HG02870 (cell line): ENCODE measurements at regions not wholly inside any gene's neighbourhood (a gene's known extent, or its start where the extent isn't known, plus 50 kb on each side); places are given as distances from the start of the nearest gene placed in this dataset.

Experiments used
- ATAC-seq: cut with Tn5 transposase; IDR thresholded peaks from one replicate; pipeline ENCODE4 v1.9.1; 2021; ENCODE audit warnings: mild to moderate bottlenecking, moderate library complexity; ENCODE audit not compliant: unreplicated experiment

DNA sequence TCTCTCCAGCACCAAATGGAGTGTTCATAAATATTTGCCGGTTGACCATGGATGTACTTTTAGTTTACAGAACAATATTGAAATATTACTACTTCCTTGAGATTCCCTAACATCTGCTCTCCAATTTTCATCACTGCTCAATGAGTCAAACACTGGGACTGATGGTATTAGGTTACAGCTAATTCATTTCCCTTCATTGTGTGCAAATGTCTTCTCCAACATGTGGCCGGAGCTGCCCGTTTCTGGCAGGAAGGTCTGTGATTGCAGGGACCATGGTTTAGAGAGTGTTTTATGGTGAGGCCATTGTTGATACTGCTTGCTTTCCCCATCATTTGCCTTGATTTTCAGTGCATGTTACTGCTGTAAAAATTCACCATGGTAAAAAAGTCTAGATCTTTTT lies 209.3 kb downstream of the HS3ST3B1 start:
- ATAC-seq, result no peak

- ATAC-seq, result no peak
These were observed 207.3 kb downstream of the HS3ST3B1 start for GRCh38 chr17:14508156-14508555.

- ATAC-seq, result no peak
These were observed 205.5 kb downstream of the HS3ST3B1 start for GRCh38 chr17:14506364-14506763.

GRCh38 chr17:14505606-14506005 lies 204.7 kb downstream of the HS3ST3B1 start:
- no peak for ATAC-seq

DNA sequence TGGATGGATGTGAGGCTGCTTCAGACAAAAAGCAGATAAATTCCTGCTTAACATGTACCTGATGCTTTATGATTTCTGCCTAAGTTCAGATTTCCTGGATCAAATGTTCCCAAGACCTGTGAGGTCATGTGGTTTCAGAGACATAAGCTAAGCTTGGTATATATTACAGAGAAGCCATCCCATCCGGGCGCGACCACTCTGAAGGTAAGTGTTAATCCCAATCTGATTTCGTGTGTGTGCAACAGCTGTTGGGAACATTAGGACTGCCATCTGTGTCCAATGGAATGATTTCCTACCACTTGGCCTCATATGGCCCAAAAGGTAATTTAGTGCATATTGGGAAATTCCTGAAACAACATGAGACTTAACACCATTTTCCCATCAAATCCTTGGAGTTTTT lies 199.1 kb downstream of the HS3ST3B1 start:
- no peak for ATAC-seq

GRCh38 chr17:14498812-14499211 lies 197.9 kb downstream of the HS3ST3B1 start:
- ATAC-seq, result no peak

GRCh38 chr17:14494161-14494560 lies 193.3 kb downstream of the HS3ST3B1 start:
- ATAC-seq, result no peak

- ATAC-seq, result no peak
These were observed 189.1 kb downstream of the HS3ST3B1 start for GRCh38 chr17:14489986-14490385.

DNA sequence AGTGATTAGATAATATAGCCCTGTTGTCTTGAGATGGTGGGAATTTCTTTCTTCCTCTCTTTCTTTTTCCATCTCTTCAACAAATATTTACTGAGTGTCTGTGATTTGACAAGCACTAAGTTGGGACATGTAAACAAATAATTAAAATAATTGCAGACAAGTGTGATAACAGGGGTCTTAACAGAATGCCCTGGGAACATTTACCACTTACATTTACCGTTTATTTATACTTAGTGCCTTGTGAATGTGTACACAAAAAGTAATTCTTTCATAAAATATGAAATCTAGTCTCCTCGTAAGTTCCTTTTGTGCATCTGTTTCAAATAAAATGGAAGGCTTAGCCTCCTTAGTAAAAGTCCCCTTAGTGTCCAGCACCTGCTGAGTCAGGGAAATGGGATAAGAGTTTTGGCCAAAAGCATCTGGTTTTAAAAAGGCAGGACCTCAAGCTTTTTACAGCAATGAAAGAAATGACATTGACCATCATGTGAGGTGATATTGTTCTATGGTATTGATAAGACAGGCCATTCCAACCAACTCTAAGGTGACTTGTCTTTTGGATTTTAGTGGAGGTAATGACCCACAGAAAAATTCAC lies 188.2 kb downstream of the HS3ST3B1 start:
- no peak for ATAC-seq

GRCh38 chr17:14487068-14487467 lies 186.2 kb downstream of the HS3ST3B1 start:
- no peak for ATAC-seq

- no peak for ATAC-seq
These were observed 181.8 kb downstream of the HS3ST3B1 start for GRCh38 chr17:14482715-14483114.

- ATAC-seq, result no peak
These were observed 180.8 kb downstream of the HS3ST3B1 start for GRCh38 chr17:14481664-14482063.

DNA sequence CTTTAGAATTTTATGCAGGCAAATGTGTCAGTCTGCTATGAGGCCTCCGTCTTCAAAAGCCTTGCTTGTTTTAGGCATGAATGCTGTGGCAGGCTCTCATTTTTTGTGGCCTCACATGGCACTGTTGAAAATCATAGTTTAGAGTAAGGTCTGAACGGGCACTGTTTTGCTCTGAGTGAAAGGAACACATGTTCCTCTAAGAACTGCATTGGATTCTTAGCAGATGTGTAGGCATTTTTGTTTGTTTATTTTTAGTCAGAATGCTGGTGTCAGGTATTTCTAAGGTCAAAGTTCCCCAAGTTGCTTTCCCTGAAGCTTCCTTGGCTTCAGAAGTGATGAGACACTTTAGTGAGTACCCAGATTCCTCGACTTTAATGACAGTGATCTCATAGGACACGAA lies 173.7 kb downstream of the HS3ST3B1 start:
- no peak for ATAC-seq

- no peak for ATAC-seq
These were observed 170.2 kb downstream of the HS3ST3B1 start for GRCh38 chr17:14471052-14471451.

DNA sequence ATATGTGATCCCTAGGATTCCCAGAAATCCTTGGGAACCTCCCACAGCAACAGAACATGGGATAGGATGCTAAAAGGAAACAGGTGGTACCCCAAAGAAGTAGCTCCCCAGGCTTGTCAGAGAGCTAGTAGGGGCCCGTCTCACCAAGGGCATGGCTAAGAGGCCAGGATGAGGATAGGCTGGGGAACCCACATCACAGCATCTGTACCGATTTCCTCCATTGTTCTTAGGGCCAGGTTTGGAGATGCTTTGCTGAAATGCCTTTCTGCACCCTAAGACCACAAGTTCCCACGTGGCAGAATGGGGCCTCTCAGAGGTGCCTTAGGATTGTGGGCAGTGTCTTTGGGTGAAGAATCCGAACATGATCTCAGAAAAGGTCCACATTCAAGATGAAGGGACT lies 169.5 kb downstream of the HS3ST3B1 start:
- no peak for ATAC-seq

- ATAC-seq, result no peak
These were observed 169.1 kb downstream of the HS3ST3B1 start for GRCh38 chr17:14469971-14470370.

GRCh38 chr17:14468858-14469257 lies 168.0 kb downstream of the HS3ST3B1 start:
- ATAC-seq, result no peak

- no peak for ATAC-seq
These were observed 160.3 kb downstream of the HS3ST3B1 start for GRCh38 chr17:14461227-14461548.

- no peak for ATAC-seq
These were observed 159.8 kb downstream of the HS3ST3B1 start for GRCh38 chr17:14460516-14461226.

GRCh38 chr17:14459955-14460354 lies 159.1 kb downstream of the HS3ST3B1 start:
- ATAC-seq, result no peak

- ATAC-seq, result no peak
These were observed 157.8 kb downstream of the HS3ST3B1 start for GRCh38 chr17:14458724-14459123.

GRCh38 chr17:14454746-14455145 lies 153.9 kb downstream of the HS3ST3B1 start:
- no peak for ATAC-seq

- ATAC-seq, result no peak
These were observed 152.0 kb downstream of the HS3ST3B1 start for GRCh38 chr17:14452856-14453255.
